ENCODE measurements at regions not wholly inside any gene's neighbourhood (a gene's known extent, or its start where the extent isn't known, plus 50 kb on each side); places are given as distances from the start of the nearest gene placed in this dataset.

GRCh38 chr9:118000581-118000980 is 296.4 kb downstream of the TLR4 start:
- no peak for TF ChIP-seq CTCF (IDR thresholded peaks at IDR 0.05; ENCODE audit: insufficient read depth, low read depth, low read length)
- TF ChIP-seq EZH2 (IDR thresholded peaks at IDR 0.05; ENCODE audit: insufficient read depth, low read length), result no peak

Data from astrocyte (in vitro differentiated cells and primary cell).